BLaER1 treated with 17β-estradiol and CSF1 and Interleukin-3, amounts not matched to agents 10 nM and 100 nM (cell line): ENCODE measurements at regions not wholly inside any gene's neighbourhood (a gene's known extent, or its start where the extent isn't known, plus 50 kb on each side); places are given as distances from the start of the nearest gene placed in this dataset.
"Not testable (repeated sequence)": the region's sequence is repeated elsewhere in the genome, so short reads cannot be mapped to it uniquely, and the experiment has no call there.

Experiments
- H3K27ac ChIP-seq, 11 experiments: shearing (Covaris generic); formaldehyde crosslinking; 2 replicates each; pipeline ENCODE4 v1.8.1; 2022
- H3K27me3 ChIP-seq, 11 experiments: shearing (Covaris generic); formaldehyde crosslinking; 2 replicates each; pipeline ENCODE4 v1.8.1; 2022
- H3K36me3 ChIP-seq, 11 experiments: shearing (Covaris generic); formaldehyde crosslinking; 2 replicates each; pipeline ENCODE4 v1.8.1; 2022
- H3K4me1 ChIP-seq, 10 experiments: shearing (Covaris generic); formaldehyde crosslinking; 2 replicates each; pipeline ENCODE4 v1.8.1; 2022
- H3K4me2 ChIP-seq, 11 experiments: shearing (Covaris generic); formaldehyde crosslinking; 2 replicates each; pipeline ENCODE4 v1.8.1; 2022
- H3K4me3 ChIP-seq, 10 experiments: shearing (Covaris generic); formaldehyde crosslinking; 2 replicates each; pipeline ENCODE4 v1.8.1; 2022
- H3K9ac ChIP-seq, 11 experiments: shearing (Covaris generic); formaldehyde crosslinking; 2 replicates each; pipeline ENCODE4 v1.8.1; 2022
- H3K9me3 ChIP-seq, 11 experiments: shearing (Covaris generic); formaldehyde crosslinking; replicated peaks in 1 of 11; 2 replicates each; pipeline ENCODE4 v1.8.1; 2022
- H4K20me1 ChIP-seq, 11 experiments: shearing (Covaris generic); formaldehyde crosslinking; 2 replicates each; pipeline ENCODE4 v1.8.1; 2022
- Cebpa-rat ChIP-seq, 11 experiments: shearing (Covaris generic); IDR thresholded peaks; 2 replicates each; pipeline ENCODE4 v1.8.1; 2022

GRCh38 chr9:87386490-87387025 lies 111.1 kb upstream of the DAPK1 start:
- Histone ChIP-seq H3K9me3 (no peaks in the 10 kb centered on the region), H3K27me3 (no peaks in the 10 kb centered on the region), H3K4me3 (no peak overlapping the region), H4K20me1 (no peaks in the 10 kb centered on the region), H3K9ac (no peak overlapping the region), H3K4me2 (no peak overlapping the region), H3K36me3 (no peaks in the 10 kb centered on the region), H3K4me1 (no peaks in the 10 kb centered on the region), H3K27ac (no peak overlapping the region)
- TF ChIP-seq Cebpa-rat (IDR thresholded peaks at IDR 0.05) = no peak

DNA sequence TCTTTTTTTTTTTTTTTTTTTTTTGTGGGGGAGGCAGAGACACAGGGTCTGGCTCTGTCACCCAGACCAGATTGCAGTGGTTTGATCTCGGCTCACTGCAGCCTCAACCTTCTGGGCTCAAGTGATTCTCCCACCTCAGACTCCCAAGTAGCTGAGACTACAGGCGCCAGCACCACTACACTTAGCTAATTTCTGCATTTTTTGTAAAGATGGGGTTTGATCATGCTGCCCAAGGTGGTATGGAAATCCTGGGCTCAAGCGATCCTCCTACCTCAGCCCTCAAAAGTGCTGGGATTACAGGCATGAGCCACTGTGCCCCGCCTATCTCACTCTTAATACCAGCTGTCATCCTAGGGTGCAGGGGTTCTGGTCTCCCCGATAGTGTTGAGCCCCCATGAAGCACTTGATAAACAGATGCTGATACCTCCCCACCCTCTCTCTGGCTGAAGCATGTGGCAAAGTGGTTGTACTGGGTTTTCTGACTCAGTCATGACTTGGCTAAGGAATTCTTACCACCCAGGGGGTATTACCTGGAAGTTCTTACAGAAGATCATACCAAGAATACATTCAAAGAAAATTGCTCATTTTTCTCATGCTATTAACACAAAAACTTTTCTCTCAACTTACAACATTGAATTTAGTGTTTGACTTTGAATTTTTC lies 110.2 kb upstream of the DAPK1 start:
- H3K27me3 ChIP-seq = no peaks in the 10 kb centered on the region
- H3K36me3 ChIP-seq = no peaks in the 10 kb centered on the region
- no peak overlapping the region for H3K4me3 ChIP-seq
- H3K4me2 ChIP-seq = no peak overlapping the region
- no peaks in the 10 kb centered on the region for H4K20me1 ChIP-seq
- no peak overlapping the region for H3K27ac ChIP-seq
- no peak for TF ChIP-seq Cebpa-rat (IDR thresholded peaks at IDR 0.05)
- H3K9me3 ChIP-seq = no peaks in the 10 kb centered on the region
- H3K9ac ChIP-seq = no peak overlapping the region
- H3K4me1 ChIP-seq = no peaks in the 10 kb centered on the region

- H4K20me1 ChIP-seq, H3K9me3 ChIP-seq, H3K27ac ChIP-seq, H3K9ac ChIP-seq, H3K4me3 ChIP-seq, H3K4me2 ChIP-seq, H3K27me3 ChIP-seq, H3K36me3 ChIP-seq, H3K4me1 ChIP-seq: not testable (repeated sequence)
Measured at GRCh38 chr9:87388708-87389107, 109.0 kb upstream of the DAPK1 start.

DNA sequence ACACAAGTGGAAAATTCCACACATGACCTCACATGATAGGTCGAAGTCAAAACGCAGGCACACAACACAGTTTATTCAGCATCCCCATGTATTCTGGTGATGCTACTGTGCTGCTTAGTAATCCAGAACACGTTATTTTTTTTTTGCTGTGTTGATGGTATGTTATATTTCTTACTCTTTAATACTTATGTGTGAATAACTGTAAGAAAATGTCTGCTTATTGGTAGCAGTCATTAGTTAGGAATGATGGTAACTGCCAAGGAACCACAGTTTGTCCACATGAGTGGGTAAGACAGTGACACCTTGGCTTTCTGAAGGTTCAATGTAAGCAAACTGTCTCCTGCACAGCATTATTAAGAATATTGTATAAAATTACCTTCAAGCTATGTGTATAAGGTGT lies 107.7 kb upstream of the DAPK1 start:
- no peaks in the 10 kb centered on the region for H3K4me1 ChIP-seq
- no peak for TF ChIP-seq Cebpa-rat (IDR thresholded peaks at IDR 0.05)
- H3K9me3 ChIP-seq = peaks cover 0 to 8% (median 0%) of the 10 kb centered on the region in 11 experiments; a peak in 4 of 22 replicates
- no peak overlapping the region for H3K27ac ChIP-seq
- no peak overlapping the region for H3K9ac ChIP-seq
- no peak overlapping the region for H3K4me3 ChIP-seq
- H3K36me3 ChIP-seq = no peaks in the 10 kb centered on the region
- no peak overlapping the region for H3K4me2 ChIP-seq
- no peaks in the 10 kb centered on the region for H3K27me3 ChIP-seq
- no peaks in the 10 kb centered on the region for H4K20me1 ChIP-seq

- TF ChIP-seq Cebpa-rat (IDR thresholded peaks at IDR 0.05) = no peak
- Histone ChIP-seq H3K4me1 (no peaks in the 10 kb centered on the region), H3K4me2 (no peak overlapping the region)
Measured at GRCh38 chr9:87390361-87390760, 107.3 kb upstream of the DAPK1 start.

DNA sequence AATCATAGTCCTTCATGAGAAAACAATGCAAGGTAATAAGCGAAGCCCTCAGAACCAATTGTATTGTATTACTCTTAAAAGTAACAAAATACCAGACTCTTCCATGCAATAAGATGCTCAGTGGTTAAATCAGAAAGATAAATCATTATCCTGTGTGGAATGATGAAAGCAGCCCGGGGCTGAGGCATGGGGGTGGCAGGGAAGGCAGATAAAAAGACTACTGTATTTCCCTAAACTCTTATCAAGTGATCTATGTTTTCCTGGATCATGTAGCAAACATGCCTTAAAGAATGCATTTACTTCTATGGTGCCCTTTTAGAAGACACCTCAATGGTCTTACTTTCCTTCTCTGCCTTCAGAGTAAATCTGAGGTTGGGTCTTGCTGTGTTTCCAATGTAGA lies 105.6 kb upstream of the DAPK1 start:
- Histone ChIP-seq H3K27me3 (no peaks in the 10 kb centered on the region), H3K9ac (no peak overlapping the region), H4K20me1 (no peaks in the 10 kb centered on the region), H3K4me3 (no peak overlapping the region), H3K4me1 (no peaks in the 10 kb centered on the region), H3K9me3 (peaks cover 0 to 8% (median 0%) of the 10 kb centered on the region in 11 experiments; a peak in 4 of 22 replicates), H3K4me2 (no peak overlapping the region), H3K27ac (no peak overlapping the region), H3K36me3 (no peaks in the 10 kb centered on the region)
- no peak for TF ChIP-seq Cebpa-rat (IDR thresholded peaks at IDR 0.05)

More at GRCh38 chr9:87390361-87390760, 107.3 kb upstream of the DAPK1 start:
- Histone ChIP-seq H4K20me1 (no peaks in the 10 kb centered on the region), H3K9ac (no peak overlapping the region), H3K9me3 (peaks cover 0 to 8% (median 0%) of the 10 kb centered on the region in 11 experiments; a peak in 4 of 22 replicates), H3K4me3 (no peak overlapping the region), H3K27ac (no peak overlapping the region), H3K27me3 (no peaks in the 10 kb centered on the region), H3K36me3 (no peaks in the 10 kb centered on the region)

DNA sequence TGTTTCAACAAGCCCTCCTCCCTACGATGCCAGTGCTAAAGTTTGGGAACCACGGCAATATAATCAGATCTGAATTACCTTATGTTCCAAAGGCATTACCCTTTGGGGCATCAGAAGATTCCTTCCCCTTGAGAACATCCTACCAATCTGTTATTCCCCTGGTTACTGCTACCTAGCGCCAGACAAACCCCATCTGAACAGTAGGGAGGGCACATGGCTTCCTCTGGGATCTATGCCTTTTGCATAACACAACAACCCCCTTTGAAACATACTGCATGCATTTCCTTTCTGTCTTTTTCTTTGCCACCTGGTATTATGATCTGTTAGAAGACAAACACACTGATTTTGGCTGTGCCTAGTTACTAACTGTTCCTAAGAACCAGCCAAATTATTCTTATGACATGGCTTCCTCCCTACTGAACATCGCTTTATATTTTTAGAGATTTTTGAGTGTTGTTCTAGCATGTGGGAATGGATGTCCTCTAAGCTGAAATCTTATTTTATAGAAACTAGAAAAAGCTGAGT lies 103.9 kb upstream of the DAPK1 start:
- no peak for TF ChIP-seq Cebpa-rat (IDR thresholded peaks at IDR 0.05)
- Histone ChIP-seq H3K4me1 (no peaks in the 10 kb centered on the region), H4K20me1 (no peaks in the 10 kb centered on the region), H3K9me3 (peaks cover 0 to 8% (median 0%) of the 10 kb centered on the region in 11 experiments; a peak in 4 of 22 replicates), H3K27me3 (no peaks in the 10 kb centered on the region), H3K4me2 (no peak overlapping the region), H3K36me3 (no peaks in the 10 kb centered on the region), H3K4me3 (no peak overlapping the region), H3K9ac (no peak overlapping the region), H3K27ac (no peak overlapping the region)

- TF ChIP-seq Cebpa-rat (IDR thresholded peaks at IDR 0.05) = no peak
- Histone ChIP-seq H3K36me3 (no peaks in the 10 kb centered on the region), H3K27me3 (no peaks in the 10 kb centered on the region), H3K4me2 (no peak overlapping the region), H3K9me3 (peaks cover 0 to 8% (median 0%) of the 10 kb centered on the region in 11 experiments; a peak in 4 of 22 replicates), H4K20me1 (no peaks in the 10 kb centered on the region), H3K4me1 (no peaks in the 10 kb centered on the region), H3K27ac (no peak overlapping the region), H3K9ac (no peak overlapping the region), H3K4me3 (no peak overlapping the region)
Measured at GRCh38 chr9:87395804-87396479, 101.7 kb upstream of the DAPK1 start.

DNA sequence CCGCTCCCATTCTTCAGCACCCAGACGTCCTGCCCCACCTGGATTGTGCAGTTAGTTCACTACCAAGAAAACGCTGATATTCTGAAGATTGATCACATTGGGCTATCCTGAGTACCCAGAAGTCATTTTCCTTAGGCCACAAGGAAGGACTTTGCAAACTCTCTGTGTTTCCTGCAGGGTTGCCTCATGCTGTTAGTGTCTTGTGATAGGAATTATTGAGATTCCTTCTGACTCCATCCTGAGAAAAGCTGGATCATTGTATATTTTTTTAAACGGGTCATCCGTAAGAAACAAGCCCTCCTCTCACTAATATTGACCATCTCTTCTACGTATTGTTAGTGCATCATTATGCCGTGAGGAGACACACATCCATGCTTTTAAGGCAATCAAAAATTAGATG lies 96.0 kb upstream of the DAPK1 start:
- Histone ChIP-seq H3K4me1 (peaks cover 0 to 19% (median 0%) of the 10 kb centered on the region in 10 experiments; a peak in 6 of 20 replicates), H3K9ac (no peak overlapping the region), H4K20me1 (no peaks in the 10 kb centered on the region), H3K4me2 (no peak overlapping the region), H3K4me3 (no peak overlapping the region), H3K27ac (no peak overlapping the region), H3K9me3 (peaks cover 0 to 20% (median 13%) of the 10 kb centered on the region in 11 experiments; a peak in 9 of 22 replicates), H3K36me3 (no peaks in the 10 kb centered on the region), H3K27me3 (no peaks in the 10 kb centered on the region)
- no peak for TF ChIP-seq Cebpa-rat (IDR thresholded peaks at IDR 0.05)
